Heart left ventricle (tissue), 13 donors: ENCODE measurements at regions not wholly inside any gene's neighbourhood (a gene's known extent, or its start where the extent isn't known, plus 50 kb on each side); places are given as distances from the start of the nearest gene placed in this dataset.

Experiments used
- CTCF ChIP-seq, 12 donors: fragments of 200-600 bp; sonication (generic) in 4 of 12; IDR thresholded peaks; one replicate each; pipeline versions ENCODE4 v1.5.0 to v1.8.0; 2018 to 2022; ENCODE audit warnings: antibody characterized with exemption in 12 of 12, mild to moderate bottlenecking in 5 of 12
- POLR2A ChIP-seq, 2 donors: fragments of 450-650 bp; IDR thresholded peaks; one replicate each; pipeline ENCODE4 v1.6.1; 2017; ENCODE audit warnings: antibody characterized with exemption in 2 of 2, mild to moderate bottlenecking in 2 of 2, moderate library complexity in 2 of 2
- donor health status: ischemic (EF 13 %, LVEDD 7.1; RV severe dilation, severe dysfunction).
- donor health status: DM: no; HTN: yes; CAD: no.
- donor health status: DM: no; HTN: no; CAD: no.
- donor health status: ischemic (EF 25% LVEDD 6.9; RV normal size, moderate dysfunction).
- donor health status: ischemic (EF 25% LVEDD 5.7; RV mildly dilated, moderate dysfunction).
- donor health status: ischemic (EF 35%, LVEDD 5.7; RV mildly dilated, moderate dysfunction).
- donor health status: nonischemic (EF 11% LVEDD 7.7; RV severe dilation, severe dysfunction).
- donor health status: DM: yes; HTN: yes; CAD: no.
- donor health status: PGD.
- donor health status: ischemic (EF 29% LVEDD 5.4; RV normal size, mild dysfunction).
- donor health status: nonischemic (EF 23%, LVEDD 6.1; RV moderate dilation, normal function).

- TF ChIP-seq CTCF (IDR thresholded peaks at IDR 0.05) (no peak), POLR2A (IDR thresholded peaks at IDR 0.05) (no peak)
Measured at GRCh38 chrX:35445912-35446311, 352.2 kb upstream of the MAGEB16 start.
